ENCODE measurements at regions not wholly inside any gene's neighbourhood (a gene's known extent, or its start where the extent isn't known, plus 50 kb on each side); places are given as distances from the start of the nearest gene placed in this dataset.

DNA sequence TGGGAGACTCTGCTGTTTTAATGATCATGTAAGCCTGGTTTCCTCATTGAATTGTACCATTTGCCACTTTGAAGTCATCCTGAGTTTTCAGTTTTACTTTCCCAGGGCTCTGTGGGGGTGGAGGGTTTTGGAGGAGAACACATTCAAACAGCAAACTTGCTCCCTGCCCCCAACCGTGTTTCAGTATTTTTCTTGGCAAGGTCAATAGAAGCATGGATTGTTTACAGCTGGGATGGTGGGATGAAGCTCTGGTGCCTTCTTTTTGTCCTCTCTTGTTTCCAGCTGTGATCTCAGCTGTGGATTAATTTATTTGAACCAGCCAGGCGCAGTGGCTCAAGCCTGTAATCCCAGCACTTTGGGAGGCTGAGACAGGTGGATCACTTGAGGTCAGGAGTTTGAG is 54.3 kb upstream of the SERBP1 start:
- TF ChIP-seq, protein P1, sequence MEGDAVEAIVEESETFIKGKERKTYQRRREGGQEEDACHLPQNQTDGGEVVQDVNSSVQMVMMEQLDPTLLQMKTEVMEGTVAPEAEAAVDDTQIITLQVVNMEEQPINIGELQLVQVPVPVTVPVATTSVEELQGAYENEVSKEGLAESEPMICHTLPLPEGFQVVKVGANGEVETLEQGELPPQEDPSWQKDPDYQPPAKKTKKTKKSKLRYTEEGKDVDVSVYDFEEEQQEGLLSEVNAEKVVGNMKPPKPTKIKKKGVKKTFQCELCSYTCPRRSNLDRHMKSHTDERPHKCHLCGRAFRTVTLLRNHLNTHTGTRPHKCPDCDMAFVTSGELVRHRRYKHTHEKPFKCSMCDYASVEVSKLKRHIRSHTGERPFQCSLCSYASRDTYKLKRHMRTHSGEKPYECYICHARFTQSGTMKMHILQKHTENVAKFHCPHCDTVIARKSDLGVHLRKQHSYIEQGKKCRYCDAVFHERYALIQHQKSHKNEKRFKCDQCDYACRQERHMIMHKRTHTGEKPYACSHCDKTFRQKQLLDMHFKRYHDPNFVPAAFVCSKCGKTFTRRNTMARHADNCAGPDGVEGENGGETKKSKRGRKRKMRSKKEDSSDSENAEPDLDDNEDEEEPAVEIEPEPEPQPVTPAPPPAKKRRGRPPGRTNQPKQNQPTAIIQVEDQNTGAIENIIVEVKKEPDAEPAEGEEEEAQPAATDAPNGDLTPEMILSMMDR (IDR thresholded peaks at IDR 0.05): no peak
- no peak for TF ChIP-seq POLR2A (IDR thresholded peaks at IDR 0.05)

Data from thyroid gland (tissue), 4 donors.